RWPE2 (cell line): ENCODE measurements at regions not wholly inside any gene's neighbourhood (a gene's known extent, or its start where the extent isn't known, plus 50 kb on each side); places are given as distances from the start of the nearest gene placed in this dataset.
A peak's percentile ranks its signal among the peaks of the same experiment; 100 is the strongest.

ENCODE experiments used
- ATAC-seq: fragments of 200-7000 bp; cut with Tn5 transposase; 3 replicates; pipeline ENCODE4 v1.9.1; 2021; ENCODE audit warnings: low read depth
- DNase-seq: peaks from one replicate; pipeline ENCODE4 v3.0.0-alpha.2; 2020; ENCODE audit warnings: low spot score
- H3K27ac ChIP-seq: fragments of 450-650 bp; 2 replicates; pipeline ENCODE4 v1.5.1; 2017; ENCODE audit warnings: mild to moderate bottlenecking; ENCODE audit not compliant: poor library complexity, severe bottlenecking
- H3K27me3 ChIP-seq: fragments of 250-450 bp; sonication (Bioruptor Pico); 2 replicates; pipeline ENCODE4 v1.5.1; 2021; ENCODE audit warnings: mild to moderate bottlenecking, moderate library complexity; ENCODE audit not compliant: insufficient read depth, poor library complexity, severe bottlenecking
- H3K36me3 ChIP-seq: fragments of 250-450 bp; sonication (Bioruptor Pico); 2 replicates; pipeline ENCODE4 v1.5.1; 2020; ENCODE audit warnings: low read depth, mild to moderate bottlenecking, moderate library complexity
- H3K4me1 ChIP-seq: fragments of 250-450 bp; sonication (Bioruptor Pico); 2 replicates; pipeline ENCODE4 v1.5.1; 2021; ENCODE audit warnings: mild to moderate bottlenecking, moderate library complexity; ENCODE audit not compliant: insufficient read depth, poor library complexity, severe bottlenecking
- H3K4me3 ChIP-seq: fragments of 250-450 bp; sonication (Bioruptor Pico); 2 replicates; pipeline ENCODE4 v1.5.1; 2021; ENCODE audit warnings: mild to moderate bottlenecking, moderate library complexity; ENCODE audit not compliant: severe bottlenecking
- H3K9me3 ChIP-seq: fragments of 250-450 bp; sonication (Bioruptor Pico); 2 replicates; pipeline ENCODE4 v1.5.1; 2021; ENCODE audit warnings: mild to moderate bottlenecking, moderate library complexity; ENCODE audit not compliant: severe bottlenecking
- TF ChIP-seq, protein P1 (sequence below): fragments of 450-650 bp; IDR thresholded peaks from one replicate; pipeline ENCODE4 v1.5.1; 2017; ENCODE audit warnings: mild to moderate bottlenecking, moderate library complexity; ENCODE audit not compliant: poor library complexity, severe bottlenecking

DNA sequence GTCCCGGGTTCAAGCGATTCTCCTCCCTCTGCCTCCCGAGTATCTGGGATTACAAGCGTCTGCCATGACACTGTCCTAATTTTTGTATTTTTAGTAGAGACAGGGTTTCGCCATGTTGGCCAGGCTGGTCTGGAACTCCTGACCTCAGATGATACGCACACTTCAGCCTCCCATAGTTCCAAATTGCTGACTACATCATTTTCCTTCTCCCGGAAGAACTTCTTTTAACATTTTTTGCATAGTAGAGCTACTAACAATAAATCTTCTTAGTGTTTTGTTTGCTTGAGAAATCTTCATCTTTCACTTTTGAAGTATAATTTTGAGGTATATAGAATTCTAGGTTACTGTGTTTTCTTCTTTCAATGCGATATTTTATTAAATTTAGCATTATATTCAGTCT lies 1415.1 kb upstream of the RAG2 start:
- no peak overlapping the region for H3K4me3 ChIP-seq
- DNase-seq (no peak), ATAC-seq (no peak)
- H3K4me1 ChIP-seq: no peaks in the 10 kb centered on the region
- no peak overlapping the region for H3K27ac ChIP-seq
- no peaks in the 10 kb centered on the region for H3K27me3 ChIP-seq
- TF ChIP-seq, protein P1, sequence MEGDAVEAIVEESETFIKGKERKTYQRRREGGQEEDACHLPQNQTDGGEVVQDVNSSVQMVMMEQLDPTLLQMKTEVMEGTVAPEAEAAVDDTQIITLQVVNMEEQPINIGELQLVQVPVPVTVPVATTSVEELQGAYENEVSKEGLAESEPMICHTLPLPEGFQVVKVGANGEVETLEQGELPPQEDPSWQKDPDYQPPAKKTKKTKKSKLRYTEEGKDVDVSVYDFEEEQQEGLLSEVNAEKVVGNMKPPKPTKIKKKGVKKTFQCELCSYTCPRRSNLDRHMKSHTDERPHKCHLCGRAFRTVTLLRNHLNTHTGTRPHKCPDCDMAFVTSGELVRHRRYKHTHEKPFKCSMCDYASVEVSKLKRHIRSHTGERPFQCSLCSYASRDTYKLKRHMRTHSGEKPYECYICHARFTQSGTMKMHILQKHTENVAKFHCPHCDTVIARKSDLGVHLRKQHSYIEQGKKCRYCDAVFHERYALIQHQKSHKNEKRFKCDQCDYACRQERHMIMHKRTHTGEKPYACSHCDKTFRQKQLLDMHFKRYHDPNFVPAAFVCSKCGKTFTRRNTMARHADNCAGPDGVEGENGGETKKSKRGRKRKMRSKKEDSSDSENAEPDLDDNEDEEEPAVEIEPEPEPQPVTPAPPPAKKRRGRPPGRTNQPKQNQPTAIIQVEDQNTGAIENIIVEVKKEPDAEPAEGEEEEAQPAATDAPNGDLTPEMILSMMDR: no peak
- H3K36me3 ChIP-seq: no peaks in the 10 kb centered on the region
- H3K9me3 ChIP-seq: no peaks in the 10 kb centered on the region

- H3K27me3 ChIP-seq: no peaks in the 10 kb centered on the region
- no peak for ATAC-seq
- no peak overlapping the region for H3K27ac ChIP-seq
- H3K36me3 ChIP-seq: no peaks in the 10 kb centered on the region
- TF ChIP-seq, protein P1: no peak
- peaks cover under 1% of the 10 kb centered on the region for H3K4me1 ChIP-seq
- no peaks in the 10 kb centered on the region for H3K9me3 ChIP-seq
- H3K4me3 ChIP-seq: no peak overlapping the region
- DNase-seq: no peak
Measured at GRCh38 chr11:38011496-38011895, 1413.5 kb upstream of the RAG2 start.

GRCh38 chr11:38009932-38010331 lies 1411.9 kb upstream of the RAG2 start:
- Histone ChIP-seq H3K36me3 (no peaks in the 10 kb centered on the region), H3K4me3 (no peak overlapping the region), H3K9me3 (no peaks in the 10 kb centered on the region), H3K27ac (no peak overlapping the region), H3K4me1 (peaks cover 9% of the 10 kb centered on the region), H3K27me3 (no peaks in the 10 kb centered on the region)
- ATAC-seq (no peak), DNase-seq (no peak)
- TF ChIP-seq, protein P1: no peak

DNA sequence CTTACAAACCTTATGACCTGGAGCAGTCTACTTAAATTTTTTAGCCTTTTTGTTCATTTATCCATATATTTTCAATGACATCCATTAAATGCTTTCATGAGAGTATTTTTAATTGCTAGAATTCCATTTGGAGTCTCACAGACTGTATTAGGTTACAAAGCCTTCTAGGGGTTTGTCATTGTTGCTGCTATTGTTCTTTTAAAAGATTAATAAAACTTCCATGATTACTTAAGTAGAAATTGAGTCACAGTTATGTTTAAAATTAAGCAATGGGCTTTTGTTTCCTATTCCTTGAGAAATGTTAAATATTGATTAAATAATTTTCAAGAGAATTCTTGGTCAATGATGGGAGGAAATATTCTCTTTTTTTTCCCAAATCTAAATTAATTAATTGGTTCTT lies 1408.4 kb upstream of the RAG2 start:
- no peaks in the 10 kb centered on the region for H3K36me3 ChIP-seq
- H3K27ac ChIP-seq: no peak overlapping the region
- no peaks in the 10 kb centered on the region for H3K9me3 ChIP-seq
- DNase-seq: no peak
- H3K27me3 ChIP-seq: no peaks in the 10 kb centered on the region
- peaks cover 9% of the 10 kb centered on the region for H3K4me1 ChIP-seq
- TF ChIP-seq, protein P1: no peak
- ATAC-seq: no peak
- H3K4me3 ChIP-seq: no peak overlapping the region

GRCh38 chr11:38005597-38005996 lies 1407.6 kb upstream of the RAG2 start:
- H3K9me3 ChIP-seq: no peaks in the 10 kb centered on the region
- peaks cover 9% of the 10 kb centered on the region for H3K4me1 ChIP-seq
- peak; percentile 10; the same call in 1 of the 3 replicates for ATAC-seq
- TF ChIP-seq, protein P1: no peak
- H3K27me3 ChIP-seq: no peaks in the 10 kb centered on the region
- DNase-seq: no peak
- no peak overlapping the region for H3K27ac ChIP-seq
- H3K36me3 ChIP-seq: no peaks in the 10 kb centered on the region
- H3K4me3 ChIP-seq: no peak overlapping the region
